HUES64 (cell line): ENCODE measurements at regions not wholly inside any gene's neighbourhood (a gene's known extent, or its start where the extent isn't known, plus 50 kb on each side); places are given as distances from the start of the nearest gene placed in this dataset.

Experiments
- H3K27ac ChIP-seq: 2 replicates; pipeline ENCODE4 v1.7.0; 2013; ENCODE audit warnings: low read depth, low read length, inconsistent platforms
- H3K27me3 ChIP-seq: 2 replicates; pipeline ENCODE4 v1.6.1; 2013; ENCODE audit warnings: mild to moderate bottlenecking, low read length; ENCODE audit not compliant: insufficient read depth
- H3K36me3 ChIP-seq: 2 replicates; pipeline ENCODE4 v1.6.1; 2013; ENCODE audit warnings: mild to moderate bottlenecking, low read length; ENCODE audit not compliant: insufficient read depth
- H3K4me1 ChIP-seq: 2 replicates; pipeline ENCODE4 v1.6.1; 2013; ENCODE audit warnings: mild to moderate bottlenecking, low read length, moderate library complexity; ENCODE audit not compliant: insufficient read depth
- H3K4me3 ChIP-seq: 2 replicates; pipeline ENCODE4 v1.5.1; 2013; ENCODE audit warnings: mild to moderate bottlenecking, low read length, moderate library complexity
- H3K9ac ChIP-seq: 2 replicates; pipeline ENCODE4 v1.6.1; 2013; ENCODE audit warnings: mild to moderate bottlenecking, low read depth, low read length
- H3K9me3 ChIP-seq: 2 replicates; pipeline ENCODE4 v1.6.1; 2013; ENCODE audit warnings: low read depth, low read length; ENCODE audit not compliant: insufficient read depth
- WGBS: fragments of 150-250, 120-280 bp; methylation state at CpG from one replicate; pipeline ENCODE4 v1.1.7; 2013; ENCODE audit warnings: missing lambda C conversion rate; 5-methylcytosine and 5-hydroxymethylcytosine counted together

DNA sequence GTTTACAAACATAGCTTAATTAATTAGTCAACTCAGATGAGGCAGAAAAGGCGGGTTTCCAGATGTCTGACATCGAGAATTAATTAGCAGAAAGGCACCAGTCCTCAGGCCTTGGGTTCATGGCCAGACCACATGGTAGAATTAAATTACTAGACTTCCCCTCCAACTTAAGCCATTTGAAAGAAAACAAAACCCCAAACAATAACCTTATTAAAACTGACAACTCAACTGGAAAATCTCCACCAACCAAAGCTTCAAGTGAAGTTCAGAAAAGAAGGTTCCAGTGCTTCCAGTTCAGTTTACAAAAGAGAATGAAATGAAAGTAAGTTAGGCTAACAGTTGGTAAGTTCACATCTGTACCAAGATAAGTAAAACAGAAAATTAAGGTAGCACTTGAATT, 349.5 kb downstream of the GRIN2B start:
- H3K27ac ChIP-seq: no peak overlapping the region
- no peak overlapping the region for H3K4me3 ChIP-seq
- no peak overlapping the region for H3K9ac ChIP-seq
- H3K4me1 ChIP-seq: no peaks in the 10 kb centered on the region
- no peaks in the 10 kb centered on the region for H3K36me3 ChIP-seq
- no peaks in the 10 kb centered on the region for H3K27me3 ChIP-seq
- H3K9me3 ChIP-seq: no peaks in the 10 kb centered on the region
- 97% methylated on average over 2 of the region's 2 CpGs for WGBS

DNA sequence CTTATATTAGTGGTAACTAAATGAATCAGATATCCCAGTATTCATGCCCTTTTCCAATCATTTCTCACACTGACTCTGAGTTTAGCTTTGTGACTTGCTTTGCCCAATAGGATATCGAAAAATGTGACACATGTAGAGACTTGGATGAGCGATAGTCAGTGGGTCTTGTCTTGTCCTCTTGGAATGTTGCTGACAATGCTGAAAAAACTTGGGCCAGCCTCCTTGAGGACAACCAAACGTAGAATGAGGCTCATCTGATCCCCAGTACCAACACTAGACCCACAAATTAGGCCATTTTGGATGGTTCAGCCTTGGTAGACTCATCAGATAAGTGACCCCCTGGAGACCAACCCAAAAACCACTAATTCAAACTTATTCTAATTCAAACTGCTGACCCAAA, 351.0 kb downstream of the GRIN2B start:
- Histone ChIP-seq H3K4me1 (no peaks in the 10 kb centered on the region), H3K36me3 (no peaks in the 10 kb centered on the region), H3K27ac (no peak overlapping the region), H3K27me3 (no peaks in the 10 kb centered on the region), H3K9ac (no peak overlapping the region), H3K9me3 (no peaks in the 10 kb centered on the region), H3K4me3 (no peak overlapping the region)
- WGBS: 92% methylated on average over 3 of the region's 3 CpGs

DNA sequence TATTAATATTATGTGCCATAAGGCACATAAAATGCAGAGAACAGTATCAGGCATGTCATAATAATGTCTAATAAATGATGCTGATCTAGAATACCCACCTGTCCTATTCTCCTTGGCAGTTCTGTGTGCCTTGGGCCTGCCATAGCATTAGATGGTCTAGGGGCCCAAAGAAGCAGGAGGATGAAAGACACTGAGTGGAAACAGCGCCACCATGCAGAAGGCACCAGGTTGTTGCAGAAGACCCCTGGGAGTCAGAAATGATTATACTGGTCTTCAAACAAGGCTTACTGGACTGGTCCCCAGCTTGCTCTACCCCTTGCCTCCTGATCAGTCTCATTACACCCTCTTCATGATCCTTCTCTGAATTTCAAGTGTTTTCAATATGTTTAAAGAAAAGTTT, 353.3 kb downstream of the GRIN2B start:
- Histone ChIP-seq H3K9ac (no peak overlapping the region), H3K27ac (no peak overlapping the region), H3K9me3 (no peaks in the 10 kb centered on the region), H3K36me3 (no peaks in the 10 kb centered on the region), H3K4me3 (no peak overlapping the region), H3K27me3 (no peaks in the 10 kb centered on the region), H3K4me1 (no peaks in the 10 kb centered on the region)
- WGBS: 96% methylated on average over 1 of the region's 1 CpG

DNA sequence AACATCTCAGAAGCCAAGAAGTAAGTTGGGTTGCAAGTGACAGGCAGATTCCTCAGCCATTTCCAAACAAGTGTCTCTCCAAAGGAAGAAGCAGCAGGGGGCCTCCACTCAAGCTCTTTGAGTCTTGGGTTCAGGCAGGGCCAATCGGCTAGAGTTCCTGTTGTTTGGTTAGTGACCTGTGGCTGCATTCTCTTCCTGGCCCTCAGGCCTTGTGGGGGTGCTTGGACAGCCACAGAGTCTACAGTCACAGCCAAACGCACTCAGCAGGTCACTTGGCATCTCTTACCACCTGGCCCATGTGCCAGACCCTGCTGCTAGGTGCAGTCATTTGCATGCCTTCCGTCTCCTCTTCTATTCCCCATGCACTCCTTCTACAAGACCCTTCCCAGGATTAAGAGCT, 353.9 kb downstream of the GRIN2B start:
- Histone ChIP-seq H3K9ac (no peak overlapping the region), H3K27ac (no peak overlapping the region), H3K9me3 (no peaks in the 10 kb centered on the region), H3K4me1 (no peaks in the 10 kb centered on the region), H3K4me3 (no peak overlapping the region), H3K27me3 (no peaks in the 10 kb centered on the region), H3K36me3 (no peaks in the 10 kb centered on the region)
- WGBS: 76% methylated on average over 3 of the region's 3 CpGs

DNA sequence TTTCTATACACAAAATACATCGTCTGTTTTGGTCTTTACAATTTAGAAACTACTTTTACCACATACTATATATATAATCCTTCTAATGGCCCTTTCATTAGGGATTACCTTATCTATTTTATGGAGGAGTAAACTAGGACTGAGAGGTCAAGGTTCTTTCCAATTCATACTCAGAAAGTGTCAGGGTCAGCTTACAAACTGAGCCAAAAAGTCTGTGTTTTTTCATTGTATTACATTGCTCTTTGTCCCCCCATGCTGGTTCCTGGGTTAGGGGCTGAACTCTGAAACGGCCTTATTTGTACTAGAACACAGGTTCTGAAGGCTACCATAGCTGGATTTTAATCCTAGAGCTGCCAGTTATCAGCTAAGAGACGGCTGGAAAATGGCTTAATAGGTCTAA, 368.1 kb downstream of the GRIN2B start:
- Histone ChIP-seq H3K4me1 (no peaks in the 10 kb centered on the region), H3K4me3 (no peak overlapping the region), H3K9me3 (no peaks in the 10 kb centered on the region), H3K27me3 (no peaks in the 10 kb centered on the region), H3K9ac (no peak overlapping the region), H3K36me3 (no peaks in the 10 kb centered on the region), H3K27ac (no peak overlapping the region)
- WGBS: 91% methylated on average over 3 of the region's 3 CpGs

DNA sequence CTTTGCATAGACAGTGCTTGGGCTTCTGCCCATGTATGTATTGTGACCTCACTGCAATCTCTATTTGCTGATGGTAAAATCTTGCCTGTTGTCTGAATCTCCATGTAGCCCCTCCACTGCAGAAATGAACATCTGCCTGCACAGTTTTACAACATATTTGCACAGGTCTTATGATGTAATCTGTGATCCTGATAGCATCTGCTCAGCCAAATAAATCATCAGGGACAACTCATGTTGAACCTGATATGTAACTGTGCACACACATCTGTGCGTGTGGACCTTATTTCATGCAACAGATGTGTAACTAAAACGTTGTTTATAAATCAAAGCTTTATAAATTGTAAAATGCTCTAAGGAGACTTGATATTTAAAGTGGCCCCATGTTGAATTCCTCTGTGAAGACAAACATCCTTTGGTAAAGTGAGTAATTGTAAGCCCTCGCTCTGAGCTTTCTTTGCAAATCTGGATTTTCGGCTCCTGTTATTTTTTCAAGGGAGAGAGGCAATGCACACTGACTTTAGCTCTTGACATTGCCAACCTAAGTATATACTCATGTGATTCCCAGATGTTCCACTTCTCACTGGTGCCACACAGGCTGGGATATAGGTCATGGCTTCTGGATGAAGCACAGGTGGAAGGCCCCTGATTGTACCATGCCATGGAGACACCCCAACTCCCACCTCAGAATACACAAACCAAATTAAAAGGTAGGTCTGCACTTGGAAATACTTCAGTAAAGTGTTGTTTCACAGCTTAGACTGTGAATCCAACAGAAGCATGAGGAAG, 371.3 kb downstream of the GRIN2B start:
- Histone ChIP-seq H3K36me3 (no peaks in the 10 kb centered on the region), H3K27ac (no peak overlapping the region), H3K27me3 (no peaks in the 10 kb centered on the region), H3K9ac (no peak overlapping the region), H3K4me3 (no peak overlapping the region), H3K9me3 (no peaks in the 10 kb centered on the region), H3K4me1 (peaks cover 4% of the 10 kb centered on the region)
- WGBS: 95% methylated on average over 4 of the region's 4 CpGs

DNA sequence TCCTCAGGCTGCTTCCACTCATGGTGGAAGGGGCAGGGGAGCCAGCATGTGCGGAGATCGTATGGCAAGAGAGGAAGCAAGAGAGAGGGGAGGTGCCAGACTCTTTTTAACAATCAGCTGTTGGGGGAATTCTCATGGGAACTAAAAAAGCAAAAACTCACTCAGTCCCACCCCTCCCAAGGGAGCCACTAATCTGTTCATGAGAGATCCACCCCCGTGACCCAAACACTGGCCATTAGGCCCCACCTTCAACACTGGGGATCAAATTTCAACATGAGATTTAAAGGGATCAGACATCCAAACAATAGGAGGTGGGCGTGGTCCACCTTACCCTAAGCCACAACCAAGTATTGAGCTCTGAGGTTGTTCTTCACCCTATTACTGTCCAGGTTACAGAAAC, 375.1 kb downstream of the GRIN2B start:
- Histone ChIP-seq H3K27ac (no peak overlapping the region), H3K4me3 (no peak overlapping the region), H3K27me3 (no peaks in the 10 kb centered on the region), H3K36me3 (no peaks in the 10 kb centered on the region), H3K4me1 (peaks cover 4% of the 10 kb centered on the region), H3K9me3 (no peaks in the 10 kb centered on the region), H3K9ac (no peak overlapping the region)
- 58% methylated on average over 4 of the region's 4 CpGs for WGBS

DNA sequence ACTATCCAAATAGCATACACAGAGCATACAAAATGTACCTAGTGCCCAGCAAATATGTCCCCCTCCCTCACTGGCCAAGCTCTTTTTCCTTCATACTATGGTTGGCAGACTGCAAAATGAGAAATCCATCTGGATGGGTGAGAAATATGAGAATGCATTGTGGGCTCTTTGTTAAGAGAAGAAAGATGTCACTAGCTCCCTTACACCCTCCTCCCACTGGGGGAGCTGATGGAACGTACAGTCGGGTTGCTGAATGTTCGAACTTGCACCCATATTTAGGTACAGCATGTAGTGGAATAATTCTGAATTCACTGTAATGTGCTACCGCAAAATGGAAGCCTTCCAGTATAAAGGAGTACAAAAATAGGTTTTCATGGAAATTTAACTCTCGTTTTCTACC, 377.4 kb downstream of the GRIN2B start:
- Histone ChIP-seq H3K4me1 (peaks cover 4% of the 10 kb centered on the region), H3K36me3 (no peaks in the 10 kb centered on the region), H3K4me3 (no peak overlapping the region), H3K27me3 (no peaks in the 10 kb centered on the region), H3K27ac (no peak overlapping the region), H3K9ac (no peak overlapping the region), H3K9me3 (no peaks in the 10 kb centered on the region)
- 85% methylated on average over 5 of the region's 5 CpGs for WGBS

DNA sequence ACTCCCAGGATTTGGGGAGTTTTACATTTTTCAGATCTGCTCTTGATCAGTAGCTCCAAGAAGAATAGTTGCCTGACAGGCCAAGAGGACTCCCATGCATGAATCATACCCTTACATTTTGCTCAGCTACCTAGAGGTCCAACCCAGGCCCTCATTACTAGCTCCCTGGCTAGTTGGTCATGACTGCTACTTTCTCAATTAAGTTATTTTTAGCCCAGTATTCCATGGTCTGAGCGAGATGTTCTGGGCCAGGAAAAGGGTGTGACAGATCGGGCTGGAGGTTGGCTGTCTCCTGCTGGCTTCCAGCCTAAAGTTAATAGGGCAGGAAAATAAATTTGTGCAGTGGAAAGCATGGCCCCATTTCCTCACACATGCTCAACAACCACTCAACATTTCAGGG, 379.2 kb downstream of the GRIN2B start:
- Histone ChIP-seq H3K9me3 (no peaks in the 10 kb centered on the region), H3K9ac (no peak overlapping the region), H3K4me3 (no peak overlapping the region), H3K27ac (no peak overlapping the region), H3K4me1 (peaks cover 4% of the 10 kb centered on the region; the same call in 1 of the 2 replicates), H3K36me3 (no peaks in the 10 kb centered on the region), H3K27me3 (no peaks in the 10 kb centered on the region)
- WGBS: 91% methylated on average over 1 of the region's 2 CpGs

DNA sequence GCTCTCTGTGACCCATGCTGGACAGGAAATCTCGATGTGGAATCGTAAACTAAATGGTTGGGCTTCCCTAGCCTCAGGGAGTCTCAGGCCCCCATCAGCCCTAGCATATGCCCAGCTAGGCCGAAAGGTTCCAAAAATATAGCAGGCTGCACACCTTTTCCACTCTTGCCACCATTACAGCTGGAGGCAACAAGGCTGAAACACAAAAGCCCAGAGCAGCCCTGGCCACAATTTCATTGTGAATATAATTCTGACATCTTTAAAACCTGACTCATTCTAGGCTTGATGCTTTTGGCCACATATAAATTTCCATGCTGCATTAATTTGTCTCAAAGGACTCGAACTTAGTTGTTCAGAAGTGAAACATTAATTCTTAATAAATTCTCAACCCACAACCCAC, 382.2 kb downstream of the GRIN2B start:
- Histone ChIP-seq H3K27ac (no peak overlapping the region), H3K4me3 (no peak overlapping the region), H3K27me3 (no peaks in the 10 kb centered on the region), H3K36me3 (no peaks in the 10 kb centered on the region), H3K9ac (no peak overlapping the region), H3K4me1 (peaks cover 12% of the 10 kb centered on the region; the same call in 1 of the 2 replicates), H3K9me3 (no peaks in the 10 kb centered on the region)
- 95% methylated on average over 4 of the region's 4 CpGs for WGBS

DNA sequence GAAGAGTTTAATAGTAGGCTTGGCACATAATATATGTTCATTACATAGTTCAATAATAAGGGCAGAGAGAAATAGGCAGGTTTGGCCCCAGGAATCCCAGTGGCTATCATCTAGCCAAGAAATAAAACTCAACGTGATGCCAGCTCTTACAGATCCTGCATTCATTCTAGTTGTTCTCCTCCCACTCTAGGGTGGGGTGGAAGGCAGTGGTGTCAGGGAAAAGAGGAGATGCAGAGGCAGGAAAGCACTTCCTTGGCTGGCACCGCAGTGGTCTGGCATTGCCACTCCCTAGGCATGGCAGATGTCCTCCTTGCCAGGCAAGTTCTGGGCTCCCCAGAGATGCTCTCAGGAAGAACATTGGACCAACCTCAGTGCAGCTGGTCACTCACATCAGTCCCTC, 383.6 kb downstream of the GRIN2B start:
- H3K4me3 ChIP-seq: no peak overlapping the region
- no peak overlapping the region for H3K9ac ChIP-seq
- H3K27ac ChIP-seq: no peak overlapping the region
- no peaks in the 10 kb centered on the region for H3K27me3 ChIP-seq
- WGBS: 92% methylated on average over 2 of the region's 2 CpGs
- peaks cover 12% of the 10 kb centered on the region; the same call in 1 of the 2 replicates for H3K4me1 ChIP-seq
- no peaks in the 10 kb centered on the region for H3K36me3 ChIP-seq
- H3K9me3 ChIP-seq: no peaks in the 10 kb centered on the region

DNA sequence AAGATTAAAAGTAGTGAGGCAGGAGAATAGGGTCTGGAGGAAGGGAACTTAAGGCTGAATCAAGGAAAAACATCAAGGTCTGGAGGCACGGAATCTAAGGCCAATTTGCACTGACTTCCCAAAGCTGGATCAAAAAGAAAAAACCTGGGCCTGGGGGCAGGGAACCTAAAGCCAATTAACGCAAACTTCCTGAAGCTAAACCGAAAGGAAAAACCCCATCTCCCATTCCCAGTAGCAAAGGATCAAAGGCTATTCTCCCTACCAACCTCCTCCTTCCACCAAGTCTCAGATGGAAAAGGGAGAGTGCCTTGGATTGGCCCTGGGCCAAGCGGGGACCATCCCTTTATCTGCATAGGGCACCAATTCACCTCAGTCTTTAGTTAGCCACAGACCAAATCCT, 384.2 kb downstream of the GRIN2B start:
- Histone ChIP-seq H3K27ac (no peak overlapping the region), H3K4me1 (peaks cover 16% of the 10 kb centered on the region; the same call in 1 of the 2 replicates), H3K36me3 (no peaks in the 10 kb centered on the region), H3K9me3 (no peaks in the 10 kb centered on the region), H3K27me3 (no peaks in the 10 kb centered on the region), H3K4me3 (no peak overlapping the region), H3K9ac (no peak overlapping the region)
- 63% methylated on average over 4 of the region's 4 CpGs for WGBS
